Natural killer cell (primary cell): ENCODE measurements at regions not wholly inside any gene's neighbourhood (a gene's known extent, or its start where the extent isn't known, plus 50 kb on each side); places are given as distances from the start of the nearest gene placed in this dataset.

Source experiments
- ATAC-seq, 3 donors: fragments of 150-1000 bp in 2 of 3; fragments of 200-7000 bp in 1 of 3; cut with Tn5 transposase; 1 replicate in 1 of 3; 2 replicates in 2 of 3; pipeline ENCODE4 v1.10.0; 2021; ENCODE audit warnings: mild to moderate bottlenecking in 2 of 3, moderate library complexity in 2 of 3
- DNase-seq, 2 donors: peaks; one replicate each; pipeline versions ENCODE4 v3.0.0 to v3.0.0-alpha.2; 2013 to 2021; ENCODE audit warnings: mixed read lengths in 1 of 2
- H3K27ac ChIP-seq: one replicate; pipeline ENCODE4 v1.5.1; 2013; ENCODE audit warnings: mild to moderate bottlenecking, low read length
- H3K27me3 ChIP-seq: one replicate; pipeline ENCODE4 v1.6.1; 2013; ENCODE audit warnings: low read length; ENCODE audit not compliant: control insufficient read depth, insufficient read depth
- H3K36me3 ChIP-seq: one replicate; pipeline ENCODE4 v1.6.1; 2013; ENCODE audit warnings: low read length; ENCODE audit not compliant: control insufficient read depth, insufficient read depth
- H3K4me1 ChIP-seq: one replicate; pipeline ENCODE4 v1.6.1; 2013; ENCODE audit warnings: low read length; ENCODE audit not compliant: control insufficient read depth, insufficient read depth
- H3K4me3 ChIP-seq: one replicate; pipeline ENCODE4 v1.5.1; 2013; ENCODE audit warnings: low read length
- H3K9me3 ChIP-seq: one replicate; pipeline ENCODE4 v1.6.1; 2013; ENCODE audit warnings: low read length; ENCODE audit not compliant: control insufficient read depth, insufficient read depth
- H3K27ac Mint-ChIP-seq, 2 donors: one replicate each; pipeline ENCODE4 v1.8.0; 2022; ENCODE audit warnings: mild to moderate bottlenecking in 2 of 2, mixed read lengths in 2 of 2, moderate library complexity in 1 of 2
- H3K27me3 Mint-ChIP-seq, 2 donors: one replicate each; pipeline ENCODE4 v1.8.0; 2022; ENCODE audit warnings: low read depth in 2 of 2, mixed read lengths in 2 of 2
- H3K36me3 Mint-ChIP-seq: one replicate; pipeline ENCODE4 v1.8.0; 2022; ENCODE audit warnings: mixed read lengths
- H3K4me1 Mint-ChIP-seq, 2 donors: one replicate each; pipeline ENCODE4 v1.8.0; 2022; ENCODE audit warnings: mixed read lengths in 2 of 2
- H3K4me3 Mint-ChIP-seq: one replicate; pipeline ENCODE4 v1.8.0; 2022; ENCODE audit warnings: mild to moderate bottlenecking, moderate library complexity, mixed read lengths
- H3K9me3 Mint-ChIP-seq, 2 donors: one replicate each; pipeline ENCODE4 v1.8.0; 2022; ENCODE audit warnings: mixed read lengths in 2 of 2
- CTCF ChIP-seq: fragments of 200-600 bp; IDR thresholded peaks from one replicate; pipeline ENCODE4 v1.8.0; 2022; ENCODE audit warnings: antibody characterized with exemption
- WGBS: methylation state at CpG from one replicate; pipeline ENCODE4 v1.1.7; 2013; ENCODE audit warnings: missing lambda C conversion rate; ENCODE audit not compliant: insufficient coverage; 5-methylcytosine and 5-hydroxymethylcytosine counted together
- intact Hi-C: fragments of 100-400 bp; cut with micrococcal nuclease; formaldehyde crosslinking; loops from one replicate; pipeline ENCODE4 v1.14.2; 2022

- Mint-ChIP-seq H3K9me3 (peaks cover 17 to 19% of the 10 kb centered on the region in 2 donors), H3K36me3 (no peaks in the 10 kb centered on the region), H3K4me3 (no peak overlapping the region), H3K27me3 (no peaks in the 10 kb centered on the region), H3K27ac (no peak overlapping the region), H3K4me1 (no peaks in the 10 kb centered on the region)
- intact Hi-C loops: no loop called here
- H3K4me1 ChIP-seq: no peaks in the 10 kb centered on the region
- no peaks in the 10 kb centered on the region for H3K36me3 ChIP-seq
- ATAC-seq: no peak
- TF ChIP-seq CTCF: no peak
- no peak overlapping the region for H3K27ac ChIP-seq
- no peak for DNase-seq
- H3K9me3 ChIP-seq: peaks cover 7% of the 10 kb centered on the region
- no peaks in the 10 kb centered on the region for H3K27me3 ChIP-seq
- H3K4me3 ChIP-seq: no peak overlapping the region
- 83% methylated on average over 5 of the region's 5 CpGs for WGBS
Observed at GRCh38 chr3:116607205-116607604, 102.4 kb upstream of the TUSC7 start.

DNA sequence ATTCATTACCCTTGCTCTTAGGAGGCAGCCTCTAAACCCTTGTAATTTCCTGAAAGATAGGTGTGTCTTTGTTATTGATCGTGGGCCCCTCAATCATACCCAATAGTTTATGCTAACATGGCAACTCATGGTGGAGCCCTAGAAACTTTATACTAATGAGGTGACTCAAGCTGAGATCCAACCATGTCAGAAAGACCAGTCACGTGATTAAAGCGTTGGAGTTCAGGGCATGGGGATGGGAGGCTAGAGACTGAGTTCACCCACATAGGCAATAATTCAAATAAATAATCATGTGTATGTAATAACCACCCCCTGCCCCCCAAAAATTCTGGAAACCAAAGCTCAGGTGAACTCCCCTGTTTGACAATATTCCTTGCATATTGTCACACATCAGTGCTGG, 99.5 kb upstream of the TUSC7 start:
- Mint-ChIP-seq H3K27me3 (no peaks in the 10 kb centered on the region), H3K4me3 (no peak overlapping the region), H3K27ac (no peak overlapping the region), H3K36me3 (no peaks in the 10 kb centered on the region), H3K9me3 (peaks cover 11 to 15% of the 10 kb centered on the region in 2 donors), H3K4me1 (no peaks in the 10 kb centered on the region)
- H3K4me3 ChIP-seq: no peak overlapping the region
- WGBS: no CpG with 5 or more reads among the region's 3 CpGs
- intact Hi-C loops: no loop called here
- no peak overlapping the region for H3K27ac ChIP-seq
- no peak for TF ChIP-seq CTCF
- H3K36me3 ChIP-seq: no peaks in the 10 kb centered on the region
- DNase-seq (no peak), ATAC-seq (no peak)
- H3K9me3 ChIP-seq: peaks cover 7% of the 10 kb centered on the region
- no peaks in the 10 kb centered on the region for H3K4me1 ChIP-seq
- no peaks in the 10 kb centered on the region for H3K27me3 ChIP-seq

DNA sequence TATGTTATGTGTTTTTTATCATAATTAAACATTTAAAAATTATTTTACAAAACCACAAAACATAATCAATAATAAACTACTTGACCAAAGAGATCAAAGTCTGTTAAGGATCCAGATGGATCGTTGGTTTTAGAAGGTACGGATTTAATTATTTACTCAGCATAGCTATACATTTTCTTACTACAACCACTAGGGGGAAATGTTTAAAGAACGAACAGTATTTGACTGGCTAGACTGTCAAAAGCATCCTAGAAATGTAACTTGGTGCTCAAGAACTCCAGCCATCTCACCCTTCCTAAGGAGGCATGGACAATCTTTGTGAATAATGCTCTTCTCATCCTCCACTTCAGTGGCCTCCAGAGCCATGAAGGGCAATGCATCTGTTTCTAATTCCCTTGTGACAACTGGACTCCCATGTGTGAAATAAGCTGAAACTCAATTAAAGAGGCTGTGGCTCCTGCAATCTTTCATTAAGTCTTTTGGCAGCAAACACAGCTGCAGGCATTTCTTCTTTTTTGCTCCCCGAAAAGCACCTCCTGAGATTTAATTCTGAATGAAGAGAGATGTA, 94.7 kb upstream of the TUSC7 start:
- H3K27me3 ChIP-seq: no peaks in the 10 kb centered on the region
- Mint-ChIP-seq H3K36me3 (no peaks in the 10 kb centered on the region), H3K4me3 (no peak overlapping the region), H3K4me1 (no peaks in the 10 kb centered on the region), H3K9me3 (peaks cover 4 to 5% of the 10 kb centered on the region in 2 donors), H3K27me3 (no peaks in the 10 kb centered on the region), H3K27ac (no peak overlapping the region)
- WGBS: 44% methylated on average over 2 of the region's 4 CpGs
- no peaks in the 10 kb centered on the region for H3K36me3 ChIP-seq
- no peaks in the 10 kb centered on the region for H3K9me3 ChIP-seq
- no peak for ATAC-seq
- intact Hi-C loops: no loop called here
- H3K4me1 ChIP-seq: no peaks in the 10 kb centered on the region
- TF ChIP-seq CTCF: no peak
- no peak for DNase-seq
- H3K4me3 ChIP-seq: no peak overlapping the region
- no peak overlapping the region for H3K27ac ChIP-seq

DNA sequence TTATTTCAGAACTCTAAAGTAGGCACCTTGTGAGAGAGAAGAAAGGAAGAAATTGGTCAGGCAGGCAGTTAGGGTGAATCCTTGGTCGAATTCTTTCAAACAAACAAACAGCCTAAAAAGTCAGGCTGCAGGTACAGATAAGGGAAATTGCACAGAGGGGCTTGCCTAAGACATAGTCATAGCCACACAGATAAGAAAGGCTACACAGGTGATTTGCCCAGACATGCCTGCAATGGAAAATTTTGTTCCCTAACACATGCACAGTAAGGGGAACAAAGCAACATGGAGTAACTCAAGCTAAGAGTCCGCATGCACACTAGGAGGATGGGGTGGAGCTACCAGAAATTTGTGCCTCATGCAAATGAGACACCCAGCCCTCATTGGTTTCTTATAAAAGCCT, 91.4 kb upstream of the TUSC7 start:
- no peaks in the 10 kb centered on the region for H3K36me3 ChIP-seq
- ATAC-seq (no peak), DNase-seq (no peak)
- H3K9me3 ChIP-seq: no peaks in the 10 kb centered on the region
- TF ChIP-seq CTCF: no peak
- Mint-ChIP-seq H3K27ac (no peak overlapping the region), H3K36me3 (no peaks in the 10 kb centered on the region), H3K27me3 (no peaks in the 10 kb centered on the region), H3K9me3 (peaks cover 12 to 24% of the 10 kb centered on the region in 2 donors), H3K4me1 (no peaks in the 10 kb centered on the region), H3K4me3 (no peak overlapping the region)
- 68% methylated on average over 2 of the region's 2 CpGs for WGBS
- H3K27me3 ChIP-seq: no peaks in the 10 kb centered on the region
- intact Hi-C loops: no loop called here
- no peak overlapping the region for H3K27ac ChIP-seq
- H3K4me3 ChIP-seq: no peak overlapping the region
- H3K4me1 ChIP-seq: no peaks in the 10 kb centered on the region
